BJ (cell line): ENCODE measurements at regions not wholly inside any gene's neighbourhood (a gene's known extent, or its start where the extent isn't known, plus 50 kb on each side); places are given as distances from the start of the nearest gene placed in this dataset.

Experiments used
- CTCF ChIA-PET: fragments of 350-600 bp; formaldehyde crosslinking; extraction: SDS; loops from one replicate; lab custom pipeline; 2021; ENCODE audit warnings: antibody characterized with exemption, inconsistent platforms; lab: Yijun Ruan, JAX
- POLR2A ChIA-PET: fragments of 300-600 bp; sonication (Branson Sonifier 250); formaldehyde crosslinking; extraction: SDS; loops from one replicate; lab custom pipeline; 2021; ENCODE audit warnings: antibody characterized with exemption; lab: Charles Lee
- DNase-seq: peaks from one replicate; pipeline ENCODE4 v3.0.0-alpha.2; 2011; ENCODE audit warnings: low read depth
- H3K27me3 ChIP-seq: 2 replicates; pipeline ENCODE4 v1.6.0; 2011; ENCODE audit warnings: low read length; ENCODE audit not compliant: control insufficient read depth, insufficient read depth
- H3K36me3 ChIP-seq: 2 replicates; pipeline ENCODE4 v1.5.1; 2011; ENCODE audit warnings: low read length; ENCODE audit not compliant: control insufficient read depth, insufficient read depth
- H3K4me3 ChIP-seq: 2 replicates; pipeline ENCODE4 v1.5.1; 2011; ENCODE audit warnings: low read depth, mild to moderate bottlenecking, control low read depth, low read length
- CTCF ChIP-seq: IDR thresholded peaks from 2 replicates; pipeline ENCODE4 v1.5.1; 2011; ENCODE audit warnings: low read depth, mild to moderate bottlenecking, control low read depth, inconsistent platforms, low read length, moderate library complexity; ENCODE audit not compliant: insufficient read depth

GRCh38 chr5:23216345-23216744 lies 291.1 kb upstream of the PRDM9 start:
- H3K36me3 ChIP-seq: no peaks in the 10 kb centered on the region
- TF ChIP-seq CTCF: no peak
- ChIA-PET POLR2A (no interaction called here), CTCF (no interaction called here)
- no peak for DNase-seq
- H3K4me3 ChIP-seq: no peak overlapping the region
- H3K27me3 ChIP-seq: no peaks in the 10 kb centered on the region

- TF ChIP-seq CTCF: 0 out of 2 replicates have a peak, but pooled peaks have one; percentile 7
- H3K27me3 ChIP-seq: no peaks in the 10 kb centered on the region
- ChIA-PET CTCF (no interaction called here), POLR2A (no interaction called here)
- no peaks in the 10 kb centered on the region for H3K36me3 ChIP-seq
- no peak for DNase-seq
- no peak overlapping the region for H3K4me3 ChIP-seq
Measured at GRCh38 chr5:23208959-23209431, 298.4 kb upstream of the PRDM9 start.

- TF ChIP-seq CTCF: no peak
- CTCF ChIA-PET: no interaction called here
- no peak for DNase-seq
- H3K27me3 ChIP-seq: no peaks in the 10 kb centered on the region
- H3K4me3 ChIP-seq: no peak overlapping the region
- POLR2A ChIA-PET: no interaction called here
- H3K36me3 ChIP-seq: no peaks in the 10 kb centered on the region
Measured at GRCh38 chr5:23204111-23204510, 303.3 kb upstream of the PRDM9 start.

- DNase-seq: no peak
- H3K27me3 ChIP-seq: no peaks in the 10 kb centered on the region
- no peak for TF ChIP-seq CTCF
- H3K36me3 ChIP-seq: no peaks in the 10 kb centered on the region
- ChIA-PET POLR2A (no interaction called here), CTCF (no interaction called here)
- H3K4me3 ChIP-seq: no peak overlapping the region
Measured at GRCh38 chr5:23169660-23170416, 316.7 kb upstream of the CDH12 start.

GRCh38 chr5:23164971-23165370 lies 311.8 kb upstream of the CDH12 start:
- CTCF ChIA-PET: no interaction called here
- no peak for TF ChIP-seq CTCF
- H3K36me3 ChIP-seq: no peaks in the 10 kb centered on the region
- DNase-seq: no peak
- no peak overlapping the region for H3K4me3 ChIP-seq
- no peaks in the 10 kb centered on the region for H3K27me3 ChIP-seq
- POLR2A ChIA-PET: no interaction called here
